Retinal pigment epithelial cell (primary cell): ENCODE measurements at regions not wholly inside any gene's neighbourhood (a gene's known extent, or its start where the extent isn't known, plus 50 kb on each side); places are given as distances from the start of the nearest gene placed in this dataset.

Experiments
- DNase-seq: peaks from one replicate; pipeline ENCODE4 v3.0.0-alpha.2; 2010; ENCODE audit warnings: low read depth
- H3K4me3 ChIP-seq: 2 replicates; pipeline ENCODE4 v1.5.1; 2011; ENCODE audit warnings: mild to moderate bottlenecking, low read length, control low read depth, moderate library complexity
- CTCF ChIP-seq: conservative IDR thresholded peaks from 2 replicates; pipeline ENCODE4 v1.5.1; 2011; ENCODE audit warnings: low read depth, low read length, control low read depth, inconsistent platforms

DNA sequence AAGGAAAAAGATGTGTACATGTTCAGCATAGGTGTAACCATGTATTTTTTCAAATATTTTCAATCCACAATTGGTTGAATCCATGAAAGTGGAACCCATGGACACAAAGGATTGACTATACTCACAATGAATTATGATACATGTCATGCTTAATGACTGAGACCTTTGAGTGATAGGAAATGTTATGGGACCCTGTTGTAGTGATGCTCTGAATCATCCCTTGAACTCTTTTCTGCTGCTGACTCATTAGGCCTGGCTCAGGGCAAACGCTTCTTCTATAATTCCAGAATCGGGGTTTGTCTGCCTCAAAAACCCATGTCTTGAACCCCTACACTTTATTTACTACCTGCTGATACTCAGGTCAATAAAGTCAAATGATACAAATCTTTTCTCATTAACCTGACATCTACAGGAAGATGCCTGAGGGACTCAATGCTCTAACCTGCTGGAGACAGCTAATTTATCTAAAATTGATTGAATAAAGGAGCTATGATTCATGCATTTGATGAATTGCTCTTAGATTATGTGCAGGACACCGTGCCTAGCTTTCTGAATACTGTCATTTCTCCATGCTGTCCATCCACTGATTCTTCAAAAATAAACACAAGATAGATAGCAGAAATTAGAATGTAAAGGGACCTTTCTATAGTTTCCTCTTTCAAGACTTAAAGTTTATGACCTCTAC, 260.1 kb downstream of the PRELID2 start:
- H3K4me3 ChIP-seq, result no peak overlapping the region
- no peak for DNase-seq
- no peak for TF ChIP-seq CTCF

DNA sequence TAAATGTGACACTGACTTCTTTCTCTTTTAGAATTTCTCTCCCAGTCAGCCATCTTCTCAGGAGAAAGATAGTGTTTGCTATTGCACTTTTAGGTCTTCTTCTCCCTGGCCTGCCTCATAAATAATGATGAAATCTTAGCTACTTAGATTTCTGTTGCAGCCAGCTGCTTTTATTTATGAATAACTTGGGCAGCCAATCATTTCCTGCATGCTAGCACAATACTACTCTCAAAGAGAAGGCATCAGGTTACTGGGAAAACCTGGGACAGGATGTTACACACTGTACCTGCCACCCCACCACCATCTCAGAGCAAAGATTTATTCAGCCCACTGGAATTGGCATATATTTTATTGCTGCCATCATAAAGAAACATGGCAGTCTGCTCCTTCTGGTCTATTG, 266.6 kb downstream of the PRELID2 start:
- no peak for DNase-seq
- H3K4me3 ChIP-seq, result no peak overlapping the region
- TF ChIP-seq CTCF, result no peak

DNA sequence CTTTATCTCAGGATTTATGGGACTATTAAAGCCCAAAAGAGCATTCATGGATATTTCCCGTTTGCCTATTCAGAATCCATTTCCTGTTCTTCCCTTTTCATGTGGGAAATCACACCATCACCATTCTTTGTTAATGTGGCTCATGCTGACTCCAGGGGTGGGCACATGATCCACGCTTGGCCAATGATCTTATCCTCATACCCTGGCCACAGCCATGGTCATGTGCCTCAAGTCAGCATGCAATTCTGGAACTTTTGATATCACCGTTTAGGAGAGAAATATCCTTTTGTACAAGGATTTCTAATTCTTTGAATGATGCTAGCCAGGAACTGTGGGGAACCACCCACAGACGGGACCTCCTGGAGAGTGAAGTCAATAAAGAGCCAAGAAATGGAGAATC, 272.2 kb downstream of the PRELID2 start:
- H3K4me3 ChIP-seq, result no peak overlapping the region
- DNase-seq, result no peak
- TF ChIP-seq CTCF, result no peak

- DNase-seq, result no peak
- no peak overlapping the region for H3K4me3 ChIP-seq
- no peak for TF ChIP-seq CTCF
These were observed 276.9 kb downstream of the PRELID2 start for GRCh38 chr5:145558288-145558687.

- no peak overlapping the region for H3K4me3 ChIP-seq
- DNase-seq, result no peak
These were observed 277.8 kb downstream of the PRELID2 start for GRCh38 chr5:145557345-145557744.

GRCh38 chr5:145554399-145554798, 280.7 kb downstream of the PRELID2 start:
- H3K4me3 ChIP-seq, result no peak overlapping the region
- TF ChIP-seq CTCF, result no peak
- DNase-seq, result peak; percentile 46

More at GRCh38 chr5:145557345-145557744, 277.8 kb downstream of the PRELID2 start:
- TF ChIP-seq CTCF, result no peak

DNA sequence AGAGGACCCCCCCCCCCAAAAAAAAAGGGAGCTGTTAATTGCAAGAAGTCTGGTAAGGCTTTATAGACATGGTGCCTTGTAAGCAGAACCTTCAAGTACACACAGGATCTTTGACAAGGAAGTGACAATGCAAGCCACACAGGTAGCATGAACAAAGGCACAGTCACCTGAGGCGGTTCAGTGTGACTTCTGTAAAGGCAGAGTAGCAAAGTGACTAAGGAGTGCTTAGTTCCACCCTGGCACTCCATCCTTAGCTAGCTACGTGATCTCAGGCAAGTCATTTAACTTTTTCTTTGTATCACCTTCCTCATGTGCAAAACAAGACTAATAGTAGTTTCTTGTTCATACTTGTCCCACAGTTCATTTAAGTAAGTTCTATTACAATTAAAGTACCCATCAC, 282.0 kb downstream of the PRELID2 start:
- H3K4me3 ChIP-seq, result no peak overlapping the region
- no peak for DNase-seq
- TF ChIP-seq CTCF, result no peak
